ENCODE measurements at regions not wholly inside any gene's neighbourhood (a gene's known extent, or its start where the extent isn't known, plus 50 kb on each side); places are given as distances from the start of the nearest gene placed in this dataset.

DNA sequence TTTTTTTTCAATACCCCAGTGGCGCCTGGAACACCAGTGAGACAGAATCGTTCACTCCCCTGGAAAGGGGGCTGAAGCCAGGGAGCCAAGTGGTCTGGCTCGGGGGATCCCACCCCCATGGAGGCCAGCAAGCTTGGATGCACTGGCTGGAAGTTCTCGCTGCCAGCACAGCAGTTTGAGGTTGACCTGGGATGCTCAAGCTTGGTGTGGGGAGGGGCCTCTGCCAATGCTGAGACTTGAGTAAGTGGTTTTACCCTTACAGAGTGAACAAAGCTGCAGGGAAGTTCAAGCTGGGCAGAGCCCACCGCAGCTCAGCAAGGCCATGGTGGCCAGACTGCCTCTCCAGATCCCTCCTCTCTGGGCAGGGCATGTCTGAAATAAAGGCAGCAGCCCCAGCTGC is 276.2 kb upstream of the CNTN6 start:
- TF ChIP-seq, protein P1, sequence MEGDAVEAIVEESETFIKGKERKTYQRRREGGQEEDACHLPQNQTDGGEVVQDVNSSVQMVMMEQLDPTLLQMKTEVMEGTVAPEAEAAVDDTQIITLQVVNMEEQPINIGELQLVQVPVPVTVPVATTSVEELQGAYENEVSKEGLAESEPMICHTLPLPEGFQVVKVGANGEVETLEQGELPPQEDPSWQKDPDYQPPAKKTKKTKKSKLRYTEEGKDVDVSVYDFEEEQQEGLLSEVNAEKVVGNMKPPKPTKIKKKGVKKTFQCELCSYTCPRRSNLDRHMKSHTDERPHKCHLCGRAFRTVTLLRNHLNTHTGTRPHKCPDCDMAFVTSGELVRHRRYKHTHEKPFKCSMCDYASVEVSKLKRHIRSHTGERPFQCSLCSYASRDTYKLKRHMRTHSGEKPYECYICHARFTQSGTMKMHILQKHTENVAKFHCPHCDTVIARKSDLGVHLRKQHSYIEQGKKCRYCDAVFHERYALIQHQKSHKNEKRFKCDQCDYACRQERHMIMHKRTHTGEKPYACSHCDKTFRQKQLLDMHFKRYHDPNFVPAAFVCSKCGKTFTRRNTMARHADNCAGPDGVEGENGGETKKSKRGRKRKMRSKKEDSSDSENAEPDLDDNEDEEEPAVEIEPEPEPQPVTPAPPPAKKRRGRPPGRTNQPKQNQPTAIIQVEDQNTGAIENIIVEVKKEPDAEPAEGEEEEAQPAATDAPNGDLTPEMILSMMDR (IDR thresholded peaks at IDR 0.05; ENCODE audit: extremely low read depth, missing control alignments), result no peak
- DNase-seq (ENCODE audit: low spot score), result no peak

DNA sequence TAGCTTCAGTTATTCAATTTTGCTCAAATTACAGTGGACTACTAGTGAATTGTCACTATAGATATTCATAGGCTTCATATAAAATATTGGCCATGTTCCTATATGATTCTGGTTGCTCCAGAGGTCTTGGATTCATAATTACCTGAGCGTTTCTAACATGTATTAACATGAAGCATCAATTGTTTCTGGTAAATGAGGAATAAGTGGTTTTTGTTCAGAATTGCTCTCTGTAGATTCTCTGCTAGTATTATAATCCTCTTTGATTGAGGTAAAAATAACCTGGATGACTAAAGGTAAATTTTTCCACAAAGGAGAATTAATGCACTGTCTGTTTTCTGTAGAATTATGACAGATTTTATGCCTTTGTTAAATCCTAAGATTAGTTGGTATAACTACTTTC is 258.1 kb upstream of the CNTN6 start:
- no peak for DNase-seq (ENCODE audit: low spot score)
- TF ChIP-seq, protein P1 (IDR thresholded peaks at IDR 0.05; ENCODE audit: extremely low read depth, missing control alignments), result no peak

DNA sequence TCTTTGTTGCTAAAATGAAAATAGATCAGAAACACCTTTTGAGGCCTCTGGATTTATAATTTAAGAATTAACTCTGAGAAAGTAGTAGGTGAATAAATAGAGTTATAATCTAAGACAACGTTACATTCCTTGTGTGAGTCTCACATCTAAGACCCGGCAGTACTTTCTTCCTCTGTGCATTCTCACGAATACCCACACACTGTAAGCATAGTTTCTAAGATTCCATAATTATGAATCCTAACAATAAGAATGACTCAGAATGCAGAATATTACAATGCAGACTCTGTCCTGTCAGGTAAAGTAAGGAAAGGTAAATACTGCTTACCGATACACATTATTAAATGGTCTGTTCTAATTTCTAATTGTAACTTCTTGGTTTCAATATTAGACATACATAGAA is 257.7 kb upstream of the CNTN6 start:
- TF ChIP-seq, protein P1 (IDR thresholded peaks at IDR 0.05; ENCODE audit: extremely low read depth, missing control alignments), result no peak
- no peak for DNase-seq (ENCODE audit: low spot score)

DNA sequence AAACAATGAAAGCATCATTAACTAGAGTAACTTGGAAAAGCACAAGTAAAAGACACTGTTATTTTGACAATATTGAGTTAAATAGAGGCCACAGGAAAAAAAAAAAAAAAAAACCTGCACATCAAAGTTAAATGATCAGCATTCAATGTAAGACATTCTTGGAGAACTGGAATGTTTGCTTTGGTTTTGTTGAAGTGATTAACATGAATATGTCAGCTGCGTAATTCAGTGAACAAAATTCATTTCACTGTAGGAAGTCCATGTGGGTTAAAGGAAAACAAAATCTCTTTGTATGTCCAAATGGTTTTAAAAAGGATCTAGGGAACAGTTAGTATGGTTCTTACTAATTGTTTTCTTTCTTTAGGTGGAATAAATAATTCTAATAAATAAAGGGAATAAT is 252.8 kb upstream of the CNTN6 start:
- DNase-seq (ENCODE audit: low spot score), result no peak
- TF ChIP-seq, protein P1 (IDR thresholded peaks at IDR 0.05; ENCODE audit: extremely low read depth, missing control alignments), result no peak

DNA sequence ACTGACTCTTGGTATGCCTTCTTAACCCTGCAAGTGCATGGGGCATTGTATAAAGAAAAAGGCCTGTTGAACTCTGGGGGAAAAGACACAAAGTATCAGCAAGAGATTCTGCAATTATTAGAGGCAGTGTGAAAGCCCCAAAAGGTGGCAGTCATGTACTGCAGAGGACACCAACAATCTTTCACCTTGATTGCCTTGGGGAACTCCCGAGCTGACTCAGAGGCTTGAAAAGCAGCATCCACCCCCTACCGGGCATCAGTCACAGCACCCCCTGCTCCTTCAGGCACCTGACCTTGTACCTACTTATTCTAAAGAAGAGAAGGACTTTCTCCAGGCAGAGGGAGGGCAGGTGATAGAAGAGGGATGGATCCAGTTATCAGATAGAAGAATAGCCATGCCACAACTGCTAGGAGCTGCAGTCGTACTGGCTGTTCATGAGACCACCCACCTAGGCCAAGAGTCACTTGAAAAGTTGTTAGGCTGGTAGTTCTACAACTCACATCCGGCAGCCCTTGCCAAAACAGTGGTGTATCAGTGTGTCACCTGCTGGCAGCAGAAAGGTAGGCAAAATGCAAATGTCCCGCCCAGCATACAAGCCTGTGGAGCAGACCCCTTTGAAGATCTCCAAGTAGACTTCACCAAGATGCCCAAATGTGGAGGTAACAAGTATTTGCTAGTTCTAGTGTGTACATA is 241.6 kb upstream of the CNTN6 start:
- TF ChIP-seq, protein P1 (IDR thresholded peaks at IDR 0.05; ENCODE audit: extremely low read depth, missing control alignments), result no peak
- DNase-seq (ENCODE audit: low spot score), result peak; percentile 3

DNA sequence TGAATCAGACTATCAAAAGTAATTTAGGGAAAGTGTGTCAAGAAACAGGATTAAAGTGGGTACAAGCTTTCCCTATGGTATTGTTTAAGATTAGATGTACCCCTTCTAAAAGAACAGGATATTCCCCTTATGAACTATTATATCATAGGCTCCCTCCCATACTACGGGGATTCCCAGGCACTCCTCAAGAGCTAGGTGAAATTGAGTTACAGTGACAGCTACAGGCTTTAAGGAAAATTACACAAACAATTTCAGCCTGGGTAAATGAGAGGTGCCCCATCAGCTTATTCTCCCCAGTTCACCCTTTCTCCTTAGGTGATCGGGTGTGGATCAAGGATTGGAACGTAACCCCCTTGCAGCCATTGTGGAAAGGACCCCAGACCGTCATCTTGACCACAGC is 240.8 kb upstream of the CNTN6 start:
- TF ChIP-seq, protein P1 (IDR thresholded peaks at IDR 0.05; ENCODE audit: extremely low read depth, missing control alignments), result peak; percentile 6

DNA sequence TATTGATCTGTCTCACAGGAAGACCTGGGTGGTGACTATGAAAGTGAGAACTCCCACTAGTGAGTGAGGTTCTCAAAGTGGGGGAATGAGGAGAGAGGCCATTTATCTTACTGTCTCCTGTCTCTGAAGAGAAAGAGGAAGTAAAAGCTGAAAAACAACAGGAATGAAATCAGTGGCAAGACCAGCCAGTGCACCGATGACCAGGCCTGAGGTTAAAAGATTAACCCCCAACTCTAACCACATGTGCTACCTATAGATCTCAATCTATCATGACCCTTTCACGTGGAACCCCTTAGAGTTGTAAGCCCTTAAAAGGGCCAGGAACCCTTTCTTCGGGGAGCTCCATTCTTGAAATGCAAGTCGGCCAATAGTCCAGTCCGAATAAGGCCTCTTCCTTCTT is 239.3 kb upstream of the CNTN6 start:
- TF ChIP-seq, protein P1 (IDR thresholded peaks at IDR 0.05; ENCODE audit: extremely low read depth, missing control alignments), result no peak
- no peak for DNase-seq (ENCODE audit: low spot score)

More for the DNA sequence above, 240.8 kb upstream of the CNTN6 start:
- DNase-seq (ENCODE audit: low spot score), result peak; percentile 3

All from GM20000 (cell line).